ENCODE measurements at regions not wholly inside any gene's neighbourhood (a gene's known extent, or its start where the extent isn't known, plus 50 kb on each side); places are given as distances from the start of the nearest gene placed in this dataset.

DNA sequence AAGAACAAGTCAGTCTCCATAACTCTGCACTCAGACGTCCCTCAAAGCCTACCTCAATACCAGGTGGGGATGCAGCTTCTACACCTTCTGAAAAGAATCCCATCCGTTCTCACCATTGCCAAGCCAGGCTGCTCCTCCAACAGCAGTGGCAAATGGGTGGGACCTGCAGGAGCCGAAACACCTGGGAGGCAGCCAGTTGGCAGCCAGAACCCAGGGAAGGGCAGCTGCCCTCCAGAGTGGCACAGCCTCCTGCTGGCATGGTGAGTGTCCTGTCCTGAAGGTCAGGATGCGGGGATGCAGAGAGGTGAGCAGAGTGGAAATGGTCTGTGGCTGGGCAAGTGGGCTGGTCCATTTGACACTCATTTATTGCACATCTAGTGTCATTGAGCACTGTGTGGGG, 210.6 kb upstream of the CDH4 start:
- no peaks in the 10 kb centered on the region for H3K27me3 ChIP-seq
- no peaks in the 10 kb centered on the region for H3K4me1 ChIP-seq (ENCODE audit: insufficient read depth)

DNA sequence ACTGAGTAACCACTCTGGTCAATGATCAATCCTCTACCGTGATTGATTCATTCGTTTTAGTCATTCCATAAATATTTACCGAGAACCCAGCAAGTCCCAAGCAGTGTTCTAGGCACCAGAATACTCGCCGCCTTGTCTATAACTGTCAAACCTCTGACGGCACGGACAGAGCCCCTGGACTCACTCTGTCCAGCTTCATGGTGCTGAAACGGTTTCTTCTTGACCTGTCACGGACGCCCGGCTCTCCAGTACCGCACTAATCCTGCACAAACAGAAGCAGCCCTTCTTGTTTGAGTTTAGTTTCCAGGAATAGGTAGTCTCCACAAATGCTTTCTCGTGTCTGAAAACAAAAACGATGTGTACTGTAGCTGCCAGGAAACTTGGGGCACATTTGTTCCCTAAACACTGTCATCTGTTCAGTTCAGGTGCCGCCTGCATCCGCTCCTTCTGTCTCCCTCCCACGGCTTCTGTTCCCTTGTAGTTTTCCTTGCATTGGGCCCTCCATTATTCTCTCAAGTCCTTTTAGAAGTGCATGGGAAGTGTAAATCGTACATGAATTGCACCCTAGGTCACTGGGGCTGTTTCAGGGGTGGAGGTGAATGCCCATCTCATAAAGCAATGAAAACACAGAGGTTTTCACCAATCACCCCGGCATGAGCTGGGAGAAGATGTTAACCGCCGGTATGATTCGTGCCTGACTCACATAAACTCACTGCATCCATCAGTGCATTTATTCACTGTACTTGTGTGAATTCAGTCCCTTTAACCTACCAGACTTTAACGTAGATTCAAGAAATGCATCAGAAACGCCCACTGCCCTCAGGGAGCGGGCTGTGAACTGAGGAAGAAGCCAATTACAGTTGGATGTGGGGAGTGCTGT, 209.3 kb upstream of the CDH4 start:
- intact Hi-C loops (cut with DNase I): no loop called here
- Histone ChIP-seq H3K27me3 (no peaks in the 10 kb centered on the region), H3K4me3 (no peak overlapping the region), H3K4me1 (ENCODE audit: insufficient read depth) (no peaks in the 10 kb centered on the region), H3K27ac (no peak overlapping the region), H3K36me3 (no peaks in the 10 kb centered on the region), H3K9me3 (no peaks in the 10 kb centered on the region)
- no peak for TF ChIP-seq EP300 (IDR thresholded peaks at IDR 0.05)
- TF ChIP-seq, protein P1, sequence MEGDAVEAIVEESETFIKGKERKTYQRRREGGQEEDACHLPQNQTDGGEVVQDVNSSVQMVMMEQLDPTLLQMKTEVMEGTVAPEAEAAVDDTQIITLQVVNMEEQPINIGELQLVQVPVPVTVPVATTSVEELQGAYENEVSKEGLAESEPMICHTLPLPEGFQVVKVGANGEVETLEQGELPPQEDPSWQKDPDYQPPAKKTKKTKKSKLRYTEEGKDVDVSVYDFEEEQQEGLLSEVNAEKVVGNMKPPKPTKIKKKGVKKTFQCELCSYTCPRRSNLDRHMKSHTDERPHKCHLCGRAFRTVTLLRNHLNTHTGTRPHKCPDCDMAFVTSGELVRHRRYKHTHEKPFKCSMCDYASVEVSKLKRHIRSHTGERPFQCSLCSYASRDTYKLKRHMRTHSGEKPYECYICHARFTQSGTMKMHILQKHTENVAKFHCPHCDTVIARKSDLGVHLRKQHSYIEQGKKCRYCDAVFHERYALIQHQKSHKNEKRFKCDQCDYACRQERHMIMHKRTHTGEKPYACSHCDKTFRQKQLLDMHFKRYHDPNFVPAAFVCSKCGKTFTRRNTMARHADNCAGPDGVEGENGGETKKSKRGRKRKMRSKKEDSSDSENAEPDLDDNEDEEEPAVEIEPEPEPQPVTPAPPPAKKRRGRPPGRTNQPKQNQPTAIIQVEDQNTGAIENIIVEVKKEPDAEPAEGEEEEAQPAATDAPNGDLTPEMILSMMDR (IDR thresholded peaks at IDR 0.05): no peak
- no peak for TF ChIP-seq POLR2A (IDR thresholded peaks at IDR 0.05)
- DNase-seq: no peak
- 59 to 63% (median 63%) methylated on average over 25 of the region's 25 CpGs for WGBS, 3 donors

More for the DNA sequence above, 210.6 kb upstream of the CDH4 start:
- H3K9me3 ChIP-seq: no peaks in the 10 kb centered on the region
- H3K27ac ChIP-seq: no peak overlapping the region
- no peaks in the 10 kb centered on the region for H3K36me3 ChIP-seq
- intact Hi-C loops (cut with DNase I): no loop called here
- TF ChIP-seq, protein P1 (IDR thresholded peaks at IDR 0.05): no peak
- TF ChIP-seq POLR2A (IDR thresholded peaks at IDR 0.05) (no peak), EP300 (IDR thresholded peaks at IDR 0.05) (no peak)
- no peak overlapping the region for H3K4me3 ChIP-seq
- WGBS, 3 donors: 68 to 85% (median 79%) methylated on average over 4 of the region's 4 CpGs
- no peak for DNase-seq

DNA sequence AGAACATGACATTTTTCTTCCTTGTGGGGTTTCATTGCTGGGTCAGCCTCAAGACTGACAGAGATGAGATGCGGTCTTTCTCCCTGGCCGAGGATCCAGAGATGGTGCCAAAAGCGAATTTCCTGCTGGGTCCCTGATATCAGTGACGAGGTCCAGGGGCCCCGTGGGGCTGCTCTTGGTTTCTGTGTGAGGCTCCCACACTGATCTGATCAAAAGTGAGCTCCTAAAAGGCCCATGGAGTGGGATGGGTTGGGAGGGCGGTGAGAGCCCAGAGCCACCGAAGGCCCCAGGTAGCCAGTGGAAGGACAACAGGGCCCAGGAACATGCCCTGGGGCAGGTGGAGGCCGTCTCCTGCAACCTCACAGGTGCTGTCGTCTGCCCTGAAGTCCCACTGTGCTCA, 208.4 kb upstream of the CDH4 start:
- no peak for DNase-seq
- Histone ChIP-seq H3K36me3 (no peaks in the 10 kb centered on the region), H3K4me3 (no peak overlapping the region), H3K4me1 (ENCODE audit: insufficient read depth) (no peaks in the 10 kb centered on the region), H3K27me3 (no peaks in the 10 kb centered on the region), H3K27ac (no peak overlapping the region), H3K9me3 (no peaks in the 10 kb centered on the region)
- intact Hi-C loops (cut with DNase I): no loop called here
- TF ChIP-seq EP300 (IDR thresholded peaks at IDR 0.05) (no peak), POLR2A (IDR thresholded peaks at IDR 0.05) (no peak)
- TF ChIP-seq, protein P1 (IDR thresholded peaks at IDR 0.05): no peak
- 69 to 85% (median 75%) methylated on average over 9 of the region's 9 CpGs for WGBS, 3 donors

DNA sequence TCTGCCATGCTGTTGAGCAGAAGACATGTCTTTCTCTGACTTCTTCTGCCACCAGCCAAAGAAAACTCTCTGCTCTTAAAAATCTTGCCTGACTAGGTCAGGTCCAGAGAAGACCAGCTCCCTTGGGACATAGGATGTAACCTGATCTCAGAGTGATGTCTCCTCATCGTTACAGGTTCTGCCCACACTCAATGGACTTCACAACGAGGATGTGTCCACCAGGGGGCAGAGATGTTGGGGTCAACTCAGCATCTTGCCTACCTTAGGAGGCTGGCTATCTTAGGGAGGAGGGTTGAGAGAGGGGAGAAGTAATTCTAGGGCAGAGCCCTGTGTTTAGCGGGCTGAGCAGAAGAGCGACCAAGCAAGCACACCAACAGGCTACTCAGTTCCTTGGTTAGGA, 207.6 kb upstream of the CDH4 start:
- Histone ChIP-seq H3K27me3 (no peaks in the 10 kb centered on the region), H3K36me3 (no peaks in the 10 kb centered on the region), H3K4me3 (no peak overlapping the region), H3K4me1 (ENCODE audit: insufficient read depth) (no peaks in the 10 kb centered on the region), H3K27ac (no peak overlapping the region), H3K9me3 (no peaks in the 10 kb centered on the region)
- intact Hi-C loops (cut with DNase I): no loop called here
- no peak for DNase-seq
- WGBS, 3 donors: 45 to 48% (median 47%) methylated on average over 4 of the region's 4 CpGs
- TF ChIP-seq, protein P1 (IDR thresholded peaks at IDR 0.05): no peak
- TF ChIP-seq POLR2A (IDR thresholded peaks at IDR 0.05) (no peak), EP300 (IDR thresholded peaks at IDR 0.05) (no peak)
